Activated naive CD8-positive, alpha-beta T cell treated with anti-CD3 and anti-CD28 coated beads, Interleukin-2, amount 50 U/mL, for 16 hours (primary cell): ENCODE measurements at regions not wholly inside any gene's neighbourhood (a gene's known extent, or its start where the extent isn't known, plus 50 kb on each side); places are given as distances from the start of the nearest gene placed in this dataset.

ENCODE experiments used
- DNase-seq: peaks from one replicate; pipeline ENCODE4 v3.0.0-alpha.2; 2020; ENCODE audit warnings: low read depth, low spot score

DNA sequence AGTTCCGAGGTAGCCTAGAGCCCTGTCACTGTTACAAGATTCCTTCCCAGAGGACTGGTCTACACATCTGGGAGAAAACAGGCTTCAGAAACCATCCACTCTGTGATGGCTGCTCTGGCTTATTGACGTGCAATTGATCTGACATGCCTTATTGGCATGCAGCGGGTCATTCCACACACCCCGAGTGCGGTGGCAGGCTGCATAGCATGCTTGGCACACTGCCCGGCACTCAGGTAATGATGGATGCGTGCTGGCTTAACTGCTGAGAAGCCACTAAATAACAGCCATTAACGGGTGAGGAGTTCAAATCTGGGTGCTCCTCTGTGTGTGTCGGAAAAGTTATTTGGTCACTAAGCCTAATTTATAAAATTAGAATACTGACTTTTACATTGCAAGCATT, 67.9 kb upstream of the CDH4 start:
- no peak for DNase-seq

DNA sequence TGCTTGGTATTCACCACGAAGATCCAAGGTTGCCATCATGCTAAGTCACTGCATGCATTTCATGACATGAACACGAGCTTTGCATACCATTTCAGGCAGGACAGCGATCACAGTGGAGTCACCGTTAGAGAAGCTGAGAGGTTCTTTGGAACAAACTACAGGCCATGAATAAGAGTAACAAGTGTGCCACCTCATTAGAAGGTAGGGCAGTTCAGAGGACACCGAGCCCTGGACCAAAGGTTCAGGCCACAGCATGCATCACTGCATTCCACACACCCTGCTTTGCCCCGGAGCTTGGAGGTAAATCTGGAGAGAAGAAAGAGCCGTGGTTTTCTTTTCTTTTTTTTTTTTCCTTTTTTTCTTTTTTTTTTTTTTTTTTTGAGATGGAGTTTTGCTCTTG, 66.9 kb upstream of the CDH4 start:
- no peak for DNase-seq

DNA sequence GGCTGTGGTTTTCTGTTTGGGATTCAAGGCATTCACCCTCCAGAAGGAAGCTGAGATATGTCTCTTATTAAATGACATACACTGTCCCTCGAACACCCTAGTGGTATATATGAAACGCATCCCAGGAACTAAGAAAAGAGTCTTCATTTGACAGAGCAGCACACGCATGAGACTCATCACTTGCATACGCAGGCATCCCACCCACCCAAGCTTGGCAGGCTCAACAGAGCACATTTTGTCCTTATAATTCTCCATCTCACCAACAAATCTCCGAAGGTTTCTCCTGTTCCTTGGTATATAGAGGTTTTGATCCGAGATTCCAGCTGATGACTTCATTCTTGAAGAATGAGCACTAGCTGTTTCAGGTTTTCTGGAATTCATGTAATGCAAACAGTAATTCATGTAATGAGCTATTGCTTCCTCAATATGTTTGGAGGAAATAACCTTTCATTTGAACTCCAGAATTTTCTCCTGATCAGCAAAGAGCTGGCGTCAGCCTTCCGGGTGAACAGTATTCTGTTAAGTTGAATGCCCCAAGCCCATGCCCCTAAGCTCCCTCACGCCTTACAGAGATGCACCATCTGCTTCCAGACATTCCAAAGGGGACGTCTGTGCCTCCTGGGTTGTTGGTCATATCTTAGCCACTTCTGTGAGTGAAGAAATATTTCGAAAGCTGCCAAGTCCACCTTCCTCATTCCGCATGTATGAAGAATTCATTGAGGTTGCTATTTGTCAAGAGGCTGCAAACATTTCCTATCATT, 66.0 kb upstream of the CDH4 start:
- DNase-seq, result no peak

DNA sequence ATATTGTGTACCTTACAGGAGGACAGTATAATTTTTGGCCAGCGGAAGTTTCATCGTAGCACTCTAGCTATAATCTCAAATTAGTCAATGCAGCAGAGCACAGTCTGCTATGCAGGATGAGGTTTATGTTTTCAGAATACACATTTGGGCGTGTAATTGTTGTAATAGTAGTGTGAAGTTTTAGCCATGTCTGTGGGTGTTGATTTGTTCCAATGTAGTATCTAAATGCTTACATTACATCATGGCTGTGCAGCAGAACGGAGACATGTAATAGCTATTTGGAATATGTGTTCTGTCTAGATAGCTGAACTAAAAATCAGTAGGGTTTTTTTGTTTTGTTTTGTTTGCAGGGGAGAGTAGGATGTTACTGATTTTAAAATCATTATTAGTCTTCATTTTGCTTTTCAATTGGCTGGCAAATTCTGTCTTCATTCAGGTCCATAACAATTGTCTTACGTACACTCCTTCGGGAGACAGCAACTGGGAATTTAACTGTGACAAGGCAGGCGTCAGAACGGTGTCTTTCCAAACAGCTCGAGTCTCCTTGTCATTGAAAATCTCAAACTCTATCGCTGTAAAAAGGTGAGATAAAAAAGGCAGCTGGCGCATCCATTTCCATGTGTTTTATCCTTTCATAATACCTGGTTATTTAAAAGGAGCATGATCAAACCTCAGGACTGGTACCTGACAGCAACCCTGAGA, 65.1 kb upstream of the CDH4 start:
- DNase-seq, result no peak

DNA sequence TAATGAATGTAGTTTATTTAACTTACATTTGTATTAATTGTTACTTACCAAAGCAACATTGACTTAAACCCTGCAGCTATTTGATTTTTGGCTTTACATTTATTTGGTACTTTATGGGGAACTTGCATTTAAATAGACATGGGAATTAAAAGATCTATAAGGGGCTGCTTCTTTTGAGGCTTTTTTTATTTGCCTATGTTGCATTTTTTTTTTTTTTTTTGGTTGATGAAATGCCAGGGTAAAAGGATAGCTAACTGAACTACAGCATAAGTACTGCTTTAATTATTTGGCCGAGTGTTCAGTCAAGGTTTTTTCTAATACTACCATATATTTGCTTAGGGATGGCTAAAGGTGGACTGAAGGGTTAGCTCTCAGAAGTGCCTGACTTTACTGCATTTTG, 62.5 kb upstream of the CDH4 start:
- no peak for DNase-seq

DNA sequence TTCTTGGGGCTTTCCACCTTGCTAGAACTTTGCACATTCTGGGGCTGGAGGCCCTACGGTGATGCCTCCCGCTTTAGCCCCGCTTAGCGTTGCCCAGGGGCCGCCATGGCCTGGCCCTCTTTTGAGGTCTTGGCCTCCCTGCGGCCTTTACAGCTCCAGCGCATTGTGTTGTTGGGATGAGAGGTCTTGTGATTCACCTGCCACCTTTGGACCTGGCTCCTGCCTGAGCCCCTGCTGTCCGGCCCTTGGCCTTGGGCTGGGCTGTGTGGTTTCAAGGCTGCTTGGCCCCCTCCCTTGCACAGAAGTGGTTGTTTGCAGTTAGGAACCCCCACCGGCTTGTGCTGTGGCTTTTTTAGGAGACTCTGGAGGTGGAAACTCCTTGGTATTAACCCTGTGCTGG, 61.0 kb upstream of the CDH4 start:
- DNase-seq, result no peak

DNA sequence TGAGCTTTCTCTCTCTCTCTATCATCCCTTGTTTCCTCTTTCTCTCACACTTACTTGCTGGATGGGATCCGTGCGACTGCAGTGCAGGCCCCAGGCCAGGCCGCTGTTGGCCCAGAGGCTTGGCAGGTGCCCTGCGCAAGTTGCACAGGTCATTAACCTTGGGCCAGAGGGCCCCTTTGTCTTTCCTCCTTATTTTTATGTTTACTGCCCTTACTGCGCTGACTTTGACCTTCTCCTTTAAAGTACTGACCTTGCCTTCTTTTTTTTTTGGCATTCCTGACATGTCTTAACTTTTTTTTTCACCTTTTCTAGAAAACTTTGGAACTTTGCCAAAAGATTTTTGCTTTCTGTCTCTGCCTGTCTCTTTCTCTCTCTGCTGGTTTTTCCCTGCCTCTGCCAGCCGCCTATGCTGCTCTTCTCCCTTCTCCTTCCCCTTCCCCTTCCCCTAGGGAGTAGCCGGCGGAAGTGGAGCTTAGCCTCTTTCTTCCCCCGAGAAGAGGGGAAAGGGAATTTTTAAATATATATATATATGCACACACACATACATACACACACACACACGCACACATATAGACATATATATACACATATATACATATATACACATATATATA, 59.6 kb upstream of the CDH4 start:
- DNase-seq, result no peak

DNA sequence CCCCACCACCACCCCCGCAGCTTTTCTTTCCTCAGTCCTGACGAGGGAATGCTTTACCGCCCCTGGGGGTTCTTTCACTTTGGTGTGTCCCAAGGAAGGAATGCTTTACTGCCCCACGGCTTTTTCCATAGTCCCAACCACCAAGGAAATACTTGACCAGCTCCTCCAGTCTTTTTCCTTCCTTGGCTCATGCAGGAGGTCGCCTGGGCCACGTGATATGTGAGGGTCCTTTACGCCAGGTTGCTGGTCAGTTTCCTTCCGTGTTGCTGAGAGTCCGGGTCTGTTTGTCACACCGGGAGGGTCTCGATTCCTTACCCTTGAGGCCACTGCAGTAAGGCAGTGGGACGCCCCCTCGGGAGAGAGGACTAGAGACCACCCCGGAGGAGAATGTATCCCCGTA, 58.9 kb upstream of the CDH4 start:
- no peak for DNase-seq
